Mesendoderm (in vitro differentiated cells): ENCODE measurements at regions not wholly inside any gene's neighbourhood (a gene's known extent, or its start where the extent isn't known, plus 50 kb on each side); places are given as distances from the start of the nearest gene placed in this dataset.

Experiments used
- DNase-seq: peaks from one replicate; pipeline ENCODE4 v3.0.0; 2013
- H2AK5ac ChIP-seq: 2 replicates; pipeline ENCODE4 v1.6.1; 2013; ENCODE audit warnings: low read length, inconsistent platforms
- H2BK120ac ChIP-seq: 2 replicates; pipeline ENCODE4 v1.6.1; 2013; ENCODE audit warnings: low read depth, mild to moderate bottlenecking, low read length, moderate library complexity, mixed read lengths
- H2BK15ac ChIP-seq: replicated peaks from 2 replicates; pipeline ENCODE4 v1.6.1; 2013; ENCODE audit warnings: low read depth, mild to moderate bottlenecking, moderate library complexity
- H2BK5ac ChIP-seq: 2 replicates; pipeline ENCODE4 v1.6.1; 2013; ENCODE audit warnings: low read length, inconsistent platforms
- H3K18ac ChIP-seq: 2 replicates; pipeline ENCODE4 v1.6.1; 2013; ENCODE audit warnings: mild to moderate bottlenecking, low read length, mixed read lengths
- H3K23ac ChIP-seq: one replicate; pipeline ENCODE4 v1.6.1; 2013; ENCODE audit warnings: low read length
- H3K27ac ChIP-seq: 2 replicates; pipeline ENCODE4 v1.5.1; 2013; ENCODE audit warnings: low read depth, mild to moderate bottlenecking, inconsistent platforms, low read length, moderate library complexity
- H3K27me3 ChIP-seq: 2 replicates; pipeline ENCODE4 v1.6.1; 2013; ENCODE audit warnings: low read length, control low read depth, mild to moderate bottlenecking, inconsistent platforms; ENCODE audit not compliant: insufficient read depth, poor library complexity
- H3K36me3 ChIP-seq: 2 replicates; pipeline ENCODE4 v1.6.1; 2013; ENCODE audit warnings: low read length, inconsistent platforms; ENCODE audit not compliant: control insufficient read depth, insufficient read depth
- H3K4ac ChIP-seq: one replicate; pipeline ENCODE4 v1.6.1; 2013; ENCODE audit warnings: low read depth, mild to moderate bottlenecking, low read length, moderate library complexity
- H3K4me1 ChIP-seq: 2 replicates; pipeline ENCODE4 v1.6.1; 2013; ENCODE audit warnings: low read depth, low read length, inconsistent platforms; ENCODE audit not compliant: control insufficient read depth
- H3K4me2 ChIP-seq: 2 replicates; pipeline ENCODE4 v1.6.1; 2013; ENCODE audit warnings: low read length
- H3K4me3 ChIP-seq: 2 replicates; pipeline ENCODE4 v1.5.1; 2013; ENCODE audit warnings: mild to moderate bottlenecking, low read length
- H3K56ac ChIP-seq: one replicate; pipeline ENCODE4 v1.6.1; 2013; ENCODE audit warnings: low read length
- H3K79me1 ChIP-seq: 2 replicates; pipeline ENCODE4 v1.6.1; 2013; ENCODE audit warnings: low read length, inconsistent platforms
- H3K79me2 ChIP-seq: 2 replicates; pipeline ENCODE4 v1.6.1; 2013; ENCODE audit warnings: mild to moderate bottlenecking, low read length; ENCODE audit not compliant: control insufficient read depth, insufficient read depth
- H3K9ac ChIP-seq: 2 replicates; pipeline ENCODE4 v1.6.1; 2013; ENCODE audit warnings: low read length, inconsistent platforms
- H4K5ac ChIP-seq: one replicate; pipeline ENCODE4 v1.6.1; 2013; ENCODE audit warnings: low read length
- H4K8ac ChIP-seq: one replicate; pipeline ENCODE4 v1.6.1; 2013; ENCODE audit warnings: low read depth, mild to moderate bottlenecking, control low read depth, low read length, moderate library complexity
- WGBS: extraction: QIAGEN DNeasy Blood & Tissue Kit; methylation state at CpG from one replicate; pipeline ENCODE4 v1.1.7; 2013; ENCODE audit warnings: low lambda C conversion rate, missing lambda C conversion rate; ENCODE audit not compliant: insufficient coverage; ENCODE audit errors: extremely low coverage; 5-methylcytosine and 5-hydroxymethylcytosine counted together

DNA sequence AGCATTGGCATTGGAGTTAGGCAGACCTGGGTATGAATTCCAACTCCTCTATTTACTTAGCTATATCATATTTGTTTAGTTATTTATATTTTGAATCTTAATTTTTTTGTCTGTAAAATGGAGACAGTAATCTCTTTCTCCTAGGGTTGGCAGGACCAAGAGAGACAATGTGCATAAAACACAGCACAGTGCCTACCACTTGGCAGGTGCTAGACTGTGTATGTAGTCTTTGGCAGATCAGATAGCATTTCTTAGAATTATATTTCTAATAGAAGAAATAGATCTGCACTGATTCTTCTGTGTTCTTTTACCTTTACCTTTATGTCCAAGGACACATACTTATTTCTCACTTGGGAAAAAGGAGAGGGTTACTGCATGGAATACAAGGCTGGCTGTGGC is 177.2 kb downstream of the GIPC2 start:
- Histone ChIP-seq H3K36me3 (no peaks in the 10 kb centered on the region), H3K79me1 (no peaks in the 10 kb centered on the region)

GRCh38 chr1:78223417-78224215 is 177.8 kb downstream of the GIPC2 start:
- WGBS = no CpG with 5 or more reads among the region's 6 CpGs
- H3K4me2 ChIP-seq = no peak overlapping the region
- no peak overlapping the region for H3K4me3 ChIP-seq
- no peaks in the 10 kb centered on the region for H3K79me2 ChIP-seq
- H3K36me3 ChIP-seq = no peaks in the 10 kb centered on the region
- no peaks in the 10 kb centered on the region for H3K79me1 ChIP-seq
- H3K4ac ChIP-seq = no peak overlapping the region
- H2BK120ac ChIP-seq = no peak overlapping the region
- no peak overlapping the region for H3K18ac ChIP-seq
- no peak overlapping the region for H2BK15ac ChIP-seq
- H3K27ac ChIP-seq = no peak overlapping the region
- no peak overlapping the region for H3K56ac ChIP-seq
- H3K9ac ChIP-seq = no peak overlapping the region
- H3K4me1 ChIP-seq = peaks cover 4% of the 10 kb centered on the region
- H2AK5ac ChIP-seq = no peak overlapping the region
- no peak for DNase-seq
- no peak overlapping the region for H4K5ac ChIP-seq
- no peak overlapping the region for H2BK5ac ChIP-seq
- no peak overlapping the region for H4K8ac ChIP-seq
- peaks cover 2% of the 10 kb centered on the region for H3K27me3 ChIP-seq
- H3K23ac ChIP-seq = no peak overlapping the region

More for the DNA sequence above, 177.2 kb downstream of the GIPC2 start:
- H2BK15ac ChIP-seq = no peak overlapping the region
- no peak overlapping the region for H3K4me2 ChIP-seq
- H3K4ac ChIP-seq = no peak overlapping the region
- H3K27ac ChIP-seq = no peak overlapping the region
- no peak overlapping the region for H2BK5ac ChIP-seq
- no peak overlapping the region for H4K5ac ChIP-seq
- peaks cover 4% of the 10 kb centered on the region for H3K4me1 ChIP-seq
- no peak overlapping the region for H3K56ac ChIP-seq
- H3K4me3 ChIP-seq = no peak overlapping the region
- DNase-seq = no peak
- H3K9ac ChIP-seq = no peak overlapping the region
- H3K27me3 ChIP-seq = peaks cover 2% of the 10 kb centered on the region
- no peak overlapping the region for H3K23ac ChIP-seq
- H3K79me2 ChIP-seq = no peaks in the 10 kb centered on the region
- no peak overlapping the region for H4K8ac ChIP-seq
- H2BK120ac ChIP-seq = no peak overlapping the region
- H3K18ac ChIP-seq = no peak overlapping the region
- no peak overlapping the region for H2AK5ac ChIP-seq

DNA sequence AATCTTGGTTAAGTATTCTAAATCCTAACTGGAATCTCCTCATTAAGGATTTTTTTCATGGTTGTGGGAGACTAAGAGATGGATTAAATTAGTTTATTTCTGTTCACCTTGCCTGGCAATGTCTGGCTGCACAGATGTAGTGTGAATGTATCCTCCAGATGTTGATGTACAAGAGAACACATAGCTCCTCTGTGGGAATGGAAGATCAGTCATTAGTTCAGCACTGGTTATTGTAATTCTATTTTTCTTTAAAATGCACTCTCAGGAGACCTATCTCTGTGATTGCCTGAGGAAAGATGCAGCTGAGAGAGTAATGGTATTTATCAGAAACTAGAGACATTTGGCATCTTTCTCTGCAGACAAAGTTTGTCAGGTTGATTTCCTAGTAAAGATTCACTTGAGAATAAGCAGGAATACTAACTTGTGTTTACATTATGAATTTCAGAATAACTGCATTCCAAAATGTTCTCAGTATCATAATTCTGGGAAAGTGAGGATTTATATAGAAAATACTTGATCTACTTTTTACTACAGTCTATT is 178.6 kb downstream of the GIPC2 start:
- Histone ChIP-seq H3K4me3 (no peak overlapping the region), H3K27me3 (peaks cover 2% of the 10 kb centered on the region), H4K8ac (no peak overlapping the region)

DNA sequence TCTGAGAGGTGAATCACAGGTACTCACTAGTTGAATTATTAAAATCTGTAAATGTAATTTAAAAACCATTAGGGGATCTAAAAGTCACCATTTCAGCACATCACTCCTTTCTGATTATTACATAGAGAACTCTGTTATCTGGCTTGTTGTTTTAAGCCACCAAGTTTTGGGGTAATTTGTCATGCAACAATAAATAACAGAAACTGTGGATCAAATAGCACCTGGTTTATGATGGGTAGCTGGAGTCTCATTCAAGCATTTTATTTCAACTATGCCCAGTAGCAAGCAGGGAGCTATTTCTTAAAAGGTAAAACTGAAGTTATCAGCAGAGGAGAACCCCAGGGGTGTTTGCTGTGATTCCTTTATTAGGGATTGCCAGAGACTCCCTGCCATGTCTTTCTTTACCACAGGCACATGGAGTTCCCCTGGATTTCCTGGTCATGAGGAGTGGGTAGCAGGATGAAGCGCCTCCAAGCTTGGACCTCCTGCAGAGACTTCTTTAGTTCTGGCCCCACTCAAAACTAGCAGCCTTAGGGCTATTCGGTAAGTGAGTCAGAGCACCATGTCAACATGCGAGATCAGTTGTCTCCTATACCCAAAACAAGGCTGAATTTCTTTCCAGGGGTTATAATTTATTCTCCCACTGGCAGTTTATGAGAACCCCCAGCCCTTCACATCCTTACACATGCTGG is 179.2 kb downstream of the GIPC2 start:
- Histone ChIP-seq H2AK5ac (no peak overlapping the region), H3K79me2 (no peaks in the 10 kb centered on the region), H2BK5ac (no peak overlapping the region), H3K4ac (no peak overlapping the region), H3K4me1 (peaks cover 4% of the 10 kb centered on the region), H3K27ac (no peak overlapping the region), H4K8ac (no peak overlapping the region), H3K56ac (no peak overlapping the region), H3K27me3 (peaks cover 2% of the 10 kb centered on the region), H3K23ac (no peak overlapping the region), H3K18ac (no peak overlapping the region), H2BK120ac (no peak overlapping the region), H3K36me3 (no peaks in the 10 kb centered on the region), H3K4me2 (no peak overlapping the region), H3K4me3 (no peak overlapping the region), H3K79me1 (no peaks in the 10 kb centered on the region), H4K5ac (no peak overlapping the region), H3K9ac (no peak overlapping the region), H2BK15ac (no peak overlapping the region)
- peak; percentile 48 for DNase-seq
- no CpG with 5 or more reads among the region's 3 CpGs for WGBS

More for the DNA sequence above, 178.6 kb downstream of the GIPC2 start:
- Histone ChIP-seq H4K5ac (no peak overlapping the region), H2AK5ac (no peak overlapping the region), H3K79me1 (no peaks in the 10 kb centered on the region), H2BK120ac (no peak overlapping the region), H3K27ac (no peak overlapping the region), H3K4ac (no peak overlapping the region), H3K4me1 (peaks cover 4% of the 10 kb centered on the region), H2BK5ac (no peak overlapping the region), H3K4me2 (no peak overlapping the region), H3K56ac (no peak overlapping the region), H3K23ac (no peak overlapping the region), H2BK15ac (no peak overlapping the region), H3K9ac (no peak overlapping the region), H3K36me3 (no peaks in the 10 kb centered on the region), H3K79me2 (no peaks in the 10 kb centered on the region), H3K18ac (no peak overlapping the region)
- DNase-seq = no peak

- Histone ChIP-seq H3K27me3 (peaks cover 6% of the 10 kb centered on the region), H3K4ac (no peak overlapping the region), H4K8ac (no peak overlapping the region), H3K4me2 (no peak overlapping the region), H3K9ac (no peak overlapping the region), H2BK15ac (no peak overlapping the region), H3K79me2 (no peaks in the 10 kb centered on the region), H3K36me3 (no peaks in the 10 kb centered on the region), H3K79me1 (no peaks in the 10 kb centered on the region), H2AK5ac (no peak overlapping the region), H2BK120ac (no peak overlapping the region), H3K18ac (no peak overlapping the region), H2BK5ac (no peak overlapping the region), H3K27ac (no peak overlapping the region), H3K4me3 (no peak overlapping the region), H3K23ac (no peak overlapping the region), H4K5ac (no peak overlapping the region), H3K56ac (no peak overlapping the region), H3K4me1 (peaks cover 4% of the 10 kb centered on the region)
- DNase-seq = no peak
- WGBS = no CpG with 5 or more reads among the region's 3 CpGs
Measured at GRCh38 chr1:78226784-78227183, 181.0 kb downstream of the GIPC2 start.
